Transverse colon (tissue), 4 donors: ENCODE measurements at regions not wholly inside any gene's neighbourhood (a gene's known extent, or its start where the extent isn't known, plus 50 kb on each side); places are given as distances from the start of the nearest gene placed in this dataset.

Experiments used
- DNase-seq: peaks from one replicate; pipeline ENCODE4 v3.0.0-alpha.2; 2019
- H3K27ac ChIP-seq, 4 donors: fragments of 200-600 bp; sonication (generic); 2 replicates each; pipeline ENCODE4 v1.5.1; 2016 to 2018; ENCODE audit warnings: inconsistent platforms in 4 of 4
- H3K27me3 ChIP-seq: fragments of 200-600 bp; sonication (generic); 2 replicates; pipeline ENCODE4 v1.5.1; 2017; ENCODE audit warnings: inconsistent platforms
- H3K36me3 ChIP-seq, 4 donors: fragments of 200-600 bp; sonication (generic); 2 replicates each; pipeline ENCODE4 v1.5.1; 2017 to 2019; ENCODE audit warnings: inconsistent platforms in 4 of 4
- H3K4me1 ChIP-seq, 4 donors: fragments of 200-600 bp; sonication (generic); 2 replicates each; pipeline ENCODE4 v1.5.1; 2017 to 2020; ENCODE audit warnings: inconsistent platforms in 4 of 4
- H3K4me3 ChIP-seq, 4 donors: fragments of 200-600 bp; sonication (generic); 1 replicate in 1 of 4; 2 replicates in 3 of 4; pipeline versions ENCODE4 v1.5.1 to v1.6.1; 2017 to 2019; ENCODE audit warnings: inconsistent platforms in 4 of 4
- H3K9me3 ChIP-seq, 2 donors: fragments of 200-600 bp; sonication (generic); 2 replicates each; pipeline ENCODE4 v1.5.1; 2017 to 2019; ENCODE audit warnings: inconsistent platforms in 2 of 2
- EP300 ChIP-seq: sonication (generic); formaldehyde crosslinking; IDR thresholded peaks from one replicate; pipeline ENCODE4 v1.6.1; 2017; ENCODE audit warnings: antibody characterized with exemption, low read depth
- POLR2A ChIP-seq: fragments of 450-650 bp; IDR thresholded peaks from one replicate; pipeline ENCODE4 v1.6.1; 2016; ENCODE audit warnings: antibody characterized with exemption, mild to moderate bottlenecking, moderate library complexity
- POLR2AphosphoS5 ChIP-seq, 3 donors: sonication (generic); formaldehyde crosslinking; IDR thresholded peaks; one replicate each; pipeline ENCODE4 v1.6.1; 2016; ENCODE audit warnings: antibody characterized with exemption in 3 of 3
- WGBS, 2 donors: methylation state at CpG; one replicate each; pipeline ENCODE4 v1.1.5; 2018; ENCODE audit warnings: low coverage in 1 of 2; 5-methylcytosine and 5-hydroxymethylcytosine counted together
- in situ Hi-C, 4 donors: fragments of 200-750 bp; cut with MboI; loops; one replicate each; pipeline versions ENCODE4 v1.15.0 to v1.15.1; 2017; ENCODE audit warnings: low sequenced_read_pairs in 3 of 4, low pct_ligation_motif_present in 1 of 4, low pct_unique_long_range_greater_than_20kb in 1 of 4
- intact Hi-C: fragments of 100-400 bp; cut with DNase I; formaldehyde crosslinking; loops from one replicate; pipeline ENCODE4 v1.15.1; 2023; ENCODE audit warnings: low total_unique reads
- TF ChIP-seq, protein P1 (sequence below), 5 experiments: fragments of 200-600 bp in 3 of 5; fragments of 450-650 bp in 2 of 5; sonication (generic) in 3 of 5; IDR thresholded peaks; 1 replicate in 2 of 5; 2 replicates in 3 of 5; pipeline ENCODE4 v1.5.1; 2016 to 2017; ENCODE audit warnings: antibody characterized with exemption in 5 of 5, inconsistent platforms in 3 of 5, mild to moderate bottlenecking in 2 of 5, moderate library complexity in 1 of 5

DNA sequence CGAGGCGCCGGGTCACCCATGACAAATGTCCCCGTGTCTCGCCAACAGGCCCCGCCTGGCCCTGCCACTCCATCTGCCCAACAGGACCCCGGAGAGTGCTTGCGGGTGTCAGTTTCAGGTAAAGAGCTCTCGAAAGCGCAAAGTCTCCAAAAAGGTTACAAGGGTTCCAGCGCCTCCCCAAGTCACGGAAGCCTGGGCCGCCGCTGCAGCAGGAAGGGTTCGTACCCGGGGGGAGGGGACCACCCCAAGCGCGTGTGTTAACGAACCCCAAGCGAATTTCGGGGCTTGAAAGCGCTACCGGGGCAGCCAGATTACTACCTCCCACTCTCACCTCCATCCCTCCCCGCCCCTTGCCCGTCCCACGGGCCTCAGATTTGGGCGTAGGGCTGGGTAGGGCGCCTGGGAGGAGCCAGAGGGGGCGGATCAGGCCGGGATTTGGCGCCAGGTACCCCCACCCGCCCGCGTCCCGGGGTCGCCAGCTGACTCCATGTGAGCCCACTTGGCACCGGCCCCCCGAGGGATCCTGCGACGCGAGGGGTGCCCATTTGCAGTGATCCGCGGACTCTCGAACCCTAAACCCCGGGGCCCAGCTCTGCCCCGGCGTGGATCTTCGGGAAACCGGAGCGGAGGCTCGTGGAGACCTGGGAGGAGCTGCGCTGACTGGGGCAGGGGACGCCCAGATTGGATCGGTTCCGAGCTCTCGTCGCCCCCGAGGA is 85.9 kb downstream of the NR2F2 start:
- TF ChIP-seq, protein P1, sequence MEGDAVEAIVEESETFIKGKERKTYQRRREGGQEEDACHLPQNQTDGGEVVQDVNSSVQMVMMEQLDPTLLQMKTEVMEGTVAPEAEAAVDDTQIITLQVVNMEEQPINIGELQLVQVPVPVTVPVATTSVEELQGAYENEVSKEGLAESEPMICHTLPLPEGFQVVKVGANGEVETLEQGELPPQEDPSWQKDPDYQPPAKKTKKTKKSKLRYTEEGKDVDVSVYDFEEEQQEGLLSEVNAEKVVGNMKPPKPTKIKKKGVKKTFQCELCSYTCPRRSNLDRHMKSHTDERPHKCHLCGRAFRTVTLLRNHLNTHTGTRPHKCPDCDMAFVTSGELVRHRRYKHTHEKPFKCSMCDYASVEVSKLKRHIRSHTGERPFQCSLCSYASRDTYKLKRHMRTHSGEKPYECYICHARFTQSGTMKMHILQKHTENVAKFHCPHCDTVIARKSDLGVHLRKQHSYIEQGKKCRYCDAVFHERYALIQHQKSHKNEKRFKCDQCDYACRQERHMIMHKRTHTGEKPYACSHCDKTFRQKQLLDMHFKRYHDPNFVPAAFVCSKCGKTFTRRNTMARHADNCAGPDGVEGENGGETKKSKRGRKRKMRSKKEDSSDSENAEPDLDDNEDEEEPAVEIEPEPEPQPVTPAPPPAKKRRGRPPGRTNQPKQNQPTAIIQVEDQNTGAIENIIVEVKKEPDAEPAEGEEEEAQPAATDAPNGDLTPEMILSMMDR (IDR thresholded peaks at IDR 0.05), result no peak
- TF ChIP-seq POLR2A (no peak), POLR2AphosphoS5 (IDR thresholded peaks at IDR 0.05) (no peak), EP300 (no peak)
- in situ Hi-C loops, result no loop called here
- no peak for DNase-seq
- intact Hi-C loops, result no loop called here
- Histone ChIP-seq H3K27me3 (peaks cover 100% of the 10 kb centered on the region), H3K27ac (no peak overlapping the region), H3K4me3 (peak overlapping the region in 1 of 4 donors; percentile 14), H3K4me1 (peaks cover 0 to 15% (median 5%) of the 10 kb centered on the region in 4 donors), H3K9me3 (no peaks in the 10 kb centered on the region), H3K36me3 (no peaks in the 10 kb centered on the region)
- 15% methylated on average over 23 of the region's 58 CpGs; no CpG with 5 or more reads in 1 of the 2 donors for WGBS, 2 donors

DNA sequence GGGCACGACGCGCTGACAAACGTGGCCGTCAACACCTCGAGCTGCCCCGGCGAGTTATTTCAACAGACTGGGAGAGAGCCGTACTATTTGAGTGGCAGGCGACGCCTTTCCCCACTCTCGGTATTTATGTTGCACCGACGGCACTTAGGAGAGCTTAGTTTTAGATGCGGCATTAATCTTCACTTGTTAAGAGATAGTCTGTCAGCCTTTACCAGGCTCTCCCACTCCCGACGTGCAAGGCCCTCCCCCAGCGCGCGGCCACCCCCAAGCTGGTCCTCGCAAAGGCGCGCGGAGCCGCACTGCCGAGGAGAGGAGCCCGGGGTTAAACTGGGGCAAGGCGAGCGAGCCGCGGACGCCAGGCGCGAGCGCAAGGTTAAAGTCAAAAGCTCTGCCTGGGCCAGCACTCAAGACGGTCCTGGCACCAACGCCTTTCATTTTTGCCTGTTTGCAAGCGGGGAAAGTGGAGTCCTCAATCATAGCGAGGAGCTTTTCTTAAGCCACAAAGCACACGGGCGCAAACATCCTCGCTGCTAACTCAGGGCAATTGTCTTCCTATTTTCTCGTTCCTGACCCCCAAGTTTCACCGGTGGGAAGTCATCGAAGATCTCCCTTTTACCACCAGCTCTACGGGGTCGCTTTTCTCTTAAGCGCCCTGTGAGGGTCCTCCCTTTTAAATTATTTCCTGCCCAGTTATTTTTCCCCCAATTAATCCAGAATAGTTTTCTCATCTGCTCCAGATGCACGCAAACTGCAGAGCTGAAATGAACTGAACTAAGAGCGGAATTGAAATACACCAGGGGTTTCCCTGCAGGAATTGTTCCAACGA is 86.6 kb downstream of the NR2F2 start:
- Histone ChIP-seq H3K9me3 (no peaks in the 10 kb centered on the region), H3K36me3 (no peaks in the 10 kb centered on the region), H3K27ac (no peak overlapping the region), H3K4me3 (peak overlapping the region in 1 of 4 donors; percentile 14), H3K27me3 (peaks cover 100% of the 10 kb centered on the region), H3K4me1 (peaks cover 0 to 15% (median 5%) of the 10 kb centered on the region in 4 donors)
- 13 to 18% methylated on average over 12 to 43 of the region's 51 CpGs for WGBS, 2 donors
- TF ChIP-seq, protein P1 (IDR thresholded peaks at IDR 0.05), result no peak
- TF ChIP-seq EP300 (no peak), POLR2A (no peak), POLR2AphosphoS5 (IDR thresholded peaks at IDR 0.05) (no peak)
- in situ Hi-C loops, result no loop called here
- no peak for DNase-seq
- intact Hi-C loops, result no loop called here

DNA sequence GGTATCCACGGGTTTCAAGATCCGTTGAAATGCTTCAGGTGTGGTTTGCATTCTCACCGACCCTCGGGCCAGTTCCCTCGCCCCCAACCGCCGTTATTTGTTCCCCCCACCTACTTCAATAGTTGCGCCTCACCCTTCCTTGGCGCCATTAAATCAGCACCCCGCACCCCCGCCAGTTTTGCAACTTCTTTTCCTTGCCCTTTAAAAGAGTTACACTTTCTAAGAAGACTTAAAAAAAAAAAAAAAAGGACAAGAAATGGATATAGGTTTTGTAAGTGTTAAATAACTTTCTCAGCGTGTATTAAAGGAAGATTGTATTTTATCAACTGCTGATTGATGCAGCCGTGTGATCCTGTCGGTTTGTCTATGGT is 87.2 kb downstream of the NR2F2 start:
- H3K4me3 ChIP-seq, result no peak overlapping the region
- DNase-seq, result no peak
- H3K4me1 ChIP-seq, result peaks cover 0 to 15% (median 5%) of the 10 kb centered on the region in 4 donors
- no peaks in the 10 kb centered on the region for H3K9me3 ChIP-seq
- intact Hi-C loops (no loop called here), in situ Hi-C loops (no loop called here)
- no peak overlapping the region for H3K27ac ChIP-seq
- no peaks in the 10 kb centered on the region for H3K36me3 ChIP-seq
- WGBS, 2 donors, result 5 to 16% methylated on average over 14 of the region's 14 CpGs
- TF ChIP-seq POLR2A, result no peak
- no peak for TF ChIP-seq EP300
- TF ChIP-seq, protein P1 (IDR thresholded peaks at IDR 0.05), result no peak
- TF ChIP-seq POLR2AphosphoS5 (IDR thresholded peaks at IDR 0.05), result no peak
- H3K27me3 ChIP-seq, result peaks cover 100% of the 10 kb centered on the region

DNA sequence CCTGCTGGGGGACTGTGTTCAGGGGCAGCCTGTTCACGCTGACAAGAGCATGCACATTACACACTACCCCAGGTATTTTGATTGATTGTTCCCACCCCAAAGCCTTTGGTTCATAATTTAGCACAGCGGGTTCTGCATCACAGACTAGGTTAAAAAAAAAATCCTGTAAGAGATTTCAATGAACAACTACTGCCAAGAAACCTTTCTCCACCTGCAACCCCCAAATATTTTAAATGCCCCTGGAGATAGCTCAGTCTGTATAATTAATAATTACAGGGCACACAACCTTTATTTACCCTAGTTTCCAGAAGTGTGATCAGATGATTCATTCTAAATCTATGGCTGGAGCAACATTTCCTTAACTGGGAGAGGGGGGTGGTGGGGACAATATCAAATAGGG is 87.6 kb downstream of the NR2F2 start:
- no peak for DNase-seq
- no peak overlapping the region for H3K27ac ChIP-seq
- no peaks in the 10 kb centered on the region for H3K36me3 ChIP-seq
- WGBS, 2 donors, result 18% methylated on average over 2 of the region's 2 CpGs; no CpG with 5 or more reads in 1 of the 2 donors
- no peak overlapping the region for H3K4me3 ChIP-seq
- peaks cover 0 to 15% (median 5%) of the 10 kb centered on the region in 4 donors for H3K4me1 ChIP-seq
- TF ChIP-seq POLR2A, result no peak
- TF ChIP-seq, protein P1 (IDR thresholded peaks at IDR 0.05), result no peak
- TF ChIP-seq POLR2AphosphoS5 (IDR thresholded peaks at IDR 0.05), result no peak
- no peaks in the 10 kb centered on the region for H3K9me3 ChIP-seq
- in situ Hi-C loops, result no loop called here
- intact Hi-C loops, result no loop called here
- H3K27me3 ChIP-seq, result peaks cover 100% of the 10 kb centered on the region
